K562 (cell line): ENCODE measurements at regions not wholly inside any gene's neighbourhood (a gene's known extent, or its start where the extent isn't known, plus 50 kb on each side); places are given as distances from the start of the nearest gene placed in this dataset.

Source experiments
- ATAC-seq: fragments of 200-7000 bp; cut with Tn5 transposase; 3 replicates; pipeline ENCODE4 v1.9.1; 2020; ENCODE audit warnings: moderate library complexity
- BruUV-seq: library from RNA; stranded (reverse); fragments of 400-500 nt; replicated peaks from 2 replicates; lab custom pipeline; 2021; lab: Mats Ljungman, UMichigan
- CTCF ChIA-PET: fragments of 300-600 bp; formaldehyde crosslinking; extraction: SDS; loops from one replicate; lab custom pipeline; 2021; ENCODE audit warnings: low intra/inter-chr PET ratio; lab: Yijun Ruan, JAX
- POLR2A ChIA-PET: fragments of 300-600, 350-650 bp; sonication (Branson Sonifier 250); formaldehyde crosslinking; extraction: SDS; loops from one replicate; lab custom pipeline; 2021; ENCODE audit warnings: antibody characterized with exemption, inconsistent platforms; lab: Yijun Ruan, JAX
- DNase-seq, 4 experiments: peaks; one replicate each; pipeline versions ENCODE4 v3.0.0 to v3.0.0-alpha.2; 2011 to 2018; ENCODE audit warnings: low spot score in 3 of 4, mixed read lengths in 3 of 4; ENCODE audit errors: extremely low read depth in 1 of 4
- FAIRE-seq: peaks from 2 replicates; lab custom pipeline; 2011; peaks lifted over from hg19 to GRCh38; lab: Jason Lieb, UNC
- H2AFZ ChIP-seq: 2 replicates; pipeline ENCODE4 v1.6.0; 2011; ENCODE audit warnings: low read depth, low read length, control low read depth, inconsistent platforms
- H3K27ac ChIP-seq: fragments of 200-600 bp; 3 replicates; pipeline ENCODE4 v1.8.0; 2011; ENCODE audit warnings: low read depth, mild to moderate bottlenecking, control low read depth, inconsistent platforms, low read length, moderate library complexity, mixed read lengths; ENCODE audit errors: extremely low read depth
- H3K27me3 ChIP-seq, 2 experiments: fragments of 300-600 bp in 1 of 2; 2 replicates in 1 of 2; 3 replicates in 1 of 2; pipeline versions ENCODE4 v1.6.0 to v1.8.0; 2011; ENCODE audit warnings: inconsistent platforms in 2 of 2, low read length in 2 of 2, mild to moderate bottlenecking in 1 of 2, mixed read lengths in 1 of 2, moderate library complexity in 1 of 2; ENCODE audit not compliant: control insufficient read depth in 2 of 2, insufficient read depth in 2 of 2
- H3K36me3 ChIP-seq: fragments of 300-600 bp; 3 replicates; pipeline ENCODE4 v1.8.0; 2011; ENCODE audit warnings: mild to moderate bottlenecking, low read length, inconsistent platforms; ENCODE audit not compliant: control insufficient read depth, insufficient read depth
- H3K4me1 ChIP-seq, 2 experiments: fragments of 200-600 bp in 1 of 2; replicated peaks in 1 of 2; 2 replicates in 1 of 2; 3 replicates in 1 of 2; pipeline versions ENCODE4 v1.5.1 to v1.8.0; 2011; ENCODE audit warnings: inconsistent platforms in 2 of 2, low read length in 2 of 2, mild to moderate bottlenecking in 1 of 2, mixed read lengths in 1 of 2, moderate library complexity in 1 of 2; ENCODE audit not compliant: control insufficient read depth in 2 of 2, insufficient read depth in 2 of 2
- H3K4me2 ChIP-seq: 2 replicates; pipeline ENCODE4 v1.6.1; 2011; ENCODE audit warnings: low read length, control low read depth, inconsistent platforms, mixed read lengths; ENCODE audit not compliant: insufficient read depth
- H3K4me3 ChIP-seq: fragments of 200-600 bp; sonication (generic), shearing (Covaris generic); 2 replicates; pipeline ENCODE4 v1.5.1; 2016; ENCODE audit warnings: control low read depth, inconsistent platforms
- H3K79me2 ChIP-seq: fragments of 200-600 bp; 3 replicates; pipeline ENCODE4 v1.8.0; 2011; ENCODE audit warnings: low read length, inconsistent platforms; ENCODE audit not compliant: control insufficient read depth, insufficient read depth
- H3K9ac ChIP-seq, 2 experiments: 2 replicates each; pipeline versions ENCODE4 v1.6.0 to v1.6.1; 2011; ENCODE audit warnings: low read depth in 2 of 2, low read length in 2 of 2, control low read depth in 1 of 2, inconsistent platforms in 1 of 2, mild to moderate bottlenecking in 1 of 2, mixed read lengths in 1 of 2; ENCODE audit not compliant: insufficient read depth in 1 of 2
- H3K9me1 ChIP-seq: one replicate; pipeline ENCODE4 v1.6.0; 2011; ENCODE audit warnings: inconsistent platforms, mild to moderate bottlenecking, low read length, moderate library complexity; ENCODE audit not compliant: control insufficient read depth, insufficient read depth
- H3K9me3 ChIP-seq: replicated peaks from 2 replicates; pipeline ENCODE4 v1.5.1; 2011; ENCODE audit warnings: low read depth, low read length, inconsistent platforms; ENCODE audit not compliant: control insufficient read depth, insufficient read depth
- H4K20me1 ChIP-seq: replicated peaks from 2 replicates; pipeline ENCODE4 v1.6.1; 2011; ENCODE audit warnings: low read length, inconsistent platforms, mixed read lengths; ENCODE audit not compliant: control insufficient read depth, insufficient read depth
- ARID2 ChIP-seq: fragments of 450-650 bp; IDR thresholded peaks from 2 replicates; pipeline ENCODE4 v1.6.1; 2017; ENCODE audit warnings: antibody characterized with exemption, mild to moderate bottlenecking
- ATF2 ChIP-seq: sonication (generic); formaldehyde crosslinking; IDR thresholded peaks from 2 replicates; pipeline ENCODE4 v1.8.1; 2022; ENCODE audit warnings: missing genetic modification reagents
- CBFA2T2 ChIP-seq: fragments of 450-650 bp; conservative IDR thresholded peaks from 2 replicates; pipeline ENCODE4 v1.6.1; 2017; ENCODE audit warnings: mild to moderate bottlenecking
- ETS1 ChIP-seq: conservative IDR thresholded peaks from 2 replicates; pipeline ENCODE4 v1.6.1; 2011; ENCODE audit warnings: low read depth, mild to moderate bottlenecking, low read length; ENCODE audit not compliant: control insufficient read depth
- IFI16 ChIP-seq: fragments of 250-450 bp; sonication (Bioruptor Pico); IDR thresholded peaks from 2 replicates; pipeline ENCODE4 v2.1.2; 2022; ENCODE audit warnings: mild to moderate bottlenecking, inconsistent platforms
- MED1 ChIP-seq: sonication (generic); formaldehyde crosslinking; IDR thresholded peaks from 2 replicates; pipeline ENCODE4 v1.8.1; 2023; ENCODE audit warnings: missing genetic modification reagents, borderline replicate concordance
- NCOA2 ChIP-seq, 2 experiments: fragments of 450-650 bp; IDR thresholded peaks; 2 replicates each; pipeline ENCODE4 v1.6.1; 2018; ENCODE audit warnings: mild to moderate bottlenecking in 2 of 2, moderate library complexity in 1 of 2; ENCODE audit not compliant: partially characterized antibody in 2 of 2
- NR0B1 ChIP-seq: fragments of 450-650 bp; IDR thresholded peaks from one replicate; pipeline ENCODE4 v1.6.1; 2018; ENCODE audit warnings: mild to moderate bottlenecking, moderate library complexity; ENCODE audit not compliant: partially characterized antibody
- NR3C1 ChIP-seq: sonication (generic); formaldehyde crosslinking; IDR thresholded peaks from 2 replicates; pipeline ENCODE4 v1.8.1; 2022; ENCODE audit warnings: missing genetic modification reagents
- PTTG1 ChIP-seq: fragments of 450-650 bp; IDR thresholded peaks from 2 replicates; pipeline ENCODE4 v1.6.1; 2016; ENCODE audit warnings: low read depth, mild to moderate bottlenecking, missing genetic modification characterization, missing compliant biosample characterization
- RFX7 ChIP-seq: fragments of 250-450 bp; sonication (Bioruptor Pico); IDR thresholded peaks from 2 replicates; pipeline ENCODE4 v1.5.1; 2021; ENCODE audit warnings: mild to moderate bottlenecking
- ZBTB2 ChIP-seq: fragments of 450-650 bp; IDR thresholded peaks from 2 replicates; pipeline ENCODE4 v1.6.1; 2016; ENCODE audit warnings: antibody characterized with exemption
- ZNF184 ChIP-seq: sonication (generic); formaldehyde crosslinking; IDR thresholded peaks from 2 replicates; pipeline ENCODE4 v1.5.0; 2020; ENCODE audit warnings: missing genetic modification reagents
- ZNF551 ChIP-seq: fragments of 250-450 bp; sonication (Bioruptor Pico); IDR thresholded peaks from 2 replicates; pipeline ENCODE4 v1.5.0; 2021; ENCODE audit warnings: mild to moderate bottlenecking, moderate library complexity
- ZNF766 ChIP-seq: fragments of 200-800 bp; sonication (Bioruptor generic); conservative IDR thresholded peaks from 2 replicates; pipeline ENCODE4 v1.6.1; 2016; ENCODE audit warnings: missing genetic modification characterization, missing compliant biosample characterization
- WGBS: fragments of 100-300 bp; shearing (Covaris generic); methylation state at CpG from one replicate; pipeline ENCODE4 v1.1.6; 2016; ENCODE audit warnings: low coverage, mixed read lengths; ENCODE audit not compliant: insufficient coverage; ENCODE audit errors: missing lambda C conversion rate; 5-methylcytosine and 5-hydroxymethylcytosine counted together
- in situ Hi-C: fragments of 300-500 bp; cut with MboI; formaldehyde crosslinking; loops from 4 replicates; pipeline ENCODE4 v1.15.0; 2018; ENCODE audit warnings: inconsistent platforms, mixed read lengths
- intact Hi-C: fragments of 100-400 bp; cut with micrococcal nuclease; formaldehyde crosslinking; loops from 2 replicates; pipeline ENCODE4 v1.14.2; 2022

- FAIRE-seq (no peak), DNase-seq (no peak), ATAC-seq (no peak)
- no peaks in the 10 kb centered on the region for H3K27me3 ChIP-seq
- BruUV-seq = no TSS peak
- no peaks in the 10 kb centered on the region for H3K36me3 ChIP-seq
- TF ChIP-seq ETS1 = no peak
- no peak for TF ChIP-seq CBFA2T2
- no peak for TF ChIP-seq NR0B1
- no peak for TF ChIP-seq ZNF551 (CRISPR knock-in tag)
- no peak for TF ChIP-seq PTTG1
- TF ChIP-seq ARID2 = no peak
- no peak for TF ChIP-seq ATF2 (CRISPR knock-in tag)
- TF ChIP-seq RFX7 (CRISPR knock-in tag) = no peak
- TF ChIP-seq NR3C1 (CRISPR knock-in tag) = no peak
- no peak for TF ChIP-seq ZNF184 (CRISPR knock-in tag)
- TF ChIP-seq IFI16 (CRISPR knock-in tag) = no peak
- TF ChIP-seq NCOA2 (IDR thresholded peaks at IDR 0.05; ENCODE audit: partially characterized antibody in 2 of 2) = no peak
- no peak for TF ChIP-seq ZNF766 (CRISPR knock-in tag)
- no peak for TF ChIP-seq ZBTB2
- no peak for TF ChIP-seq MED1 (CRISPR knock-in tag)
- no peaks in the 10 kb centered on the region for H4K20me1 ChIP-seq
- 0% methylated on average over 3 of the region's 3 CpGs for whole genome bisulfite sequencing
- ChIA-PET CTCF (no interaction called here), POLR2A (no interaction called here)
- no peak overlapping the region for H3K4me3 ChIP-seq
- H3K4me2 ChIP-seq = no peak overlapping the region
- H3K9ac ChIP-seq = no peak overlapping the region
- no peak overlapping the region for H3K27ac ChIP-seq
- H3K4me1 ChIP-seq = no peaks in the 10 kb centered on the region
- no peak overlapping the region for H2AFZ ChIP-seq
- intact Hi-C loops = no loop called here
- in situ Hi-C loops = no loop called here
- no peaks in the 10 kb centered on the region for H3K79me2 ChIP-seq
- no peaks in the 10 kb centered on the region for H3K9me1 ChIP-seq
- H3K9me3 ChIP-seq = no peaks in the 10 kb centered on the region
Measured at GRCh38 chr14:51544901-51545300, 106.8 kb upstream of the FRMD6 start.
